Activated CD4-positive, alpha-beta T cell treated with anti-CD3 and anti-CD28 coated beads for 36 hours (primary cell): ENCODE measurements at regions not wholly inside any gene's neighbourhood (a gene's known extent, or its start where the extent isn't known, plus 50 kb on each side); places are given as distances from the start of the nearest gene placed in this dataset.

ENCODE experiments used
- ATAC-seq: fragments of 200-7000 bp; cut with Tn5 transposase; one replicate; pipeline ENCODE4 v1.10.0; 2021; ENCODE audit warnings: mild to moderate bottlenecking, moderate library complexity
- CTCF ChIA-PET: fragments of 350-600 bp; sonication (Branson Sonifier 250); formaldehyde crosslinking; loops from one replicate; lab custom pipeline; 2021; ENCODE audit warnings: antibody characterized with exemption; lab: Charles Lee
- POLR2A ChIA-PET: fragments of 350-600 bp; sonication (Branson Sonifier 250); formaldehyde crosslinking; loops from one replicate; lab custom pipeline; 2021; ENCODE audit warnings: antibody characterized with exemption, inconsistent platforms; lab: Charles Lee
- DNase-seq: peaks from one replicate; pipeline ENCODE4 v3.0.0-alpha.2; 2020
- H3K27ac Mint-ChIP-seq: one replicate; pipeline ENCODE4 v1.8.0; 2021; ENCODE audit warnings: mixed read lengths
- H3K27me3 Mint-ChIP-seq: one replicate; pipeline ENCODE4 v1.8.0; 2021; ENCODE audit warnings: mixed read lengths
- H3K36me3 Mint-ChIP-seq: one replicate; pipeline ENCODE4 v1.8.0; 2021; ENCODE audit warnings: low read depth, mixed read lengths
- H3K4me1 Mint-ChIP-seq: one replicate; pipeline ENCODE4 v1.8.0; 2021; ENCODE audit warnings: mixed read lengths
- H3K4me3 Mint-ChIP-seq: one replicate; pipeline ENCODE4 v1.8.0; 2021; ENCODE audit warnings: mild to moderate bottlenecking, moderate library complexity, mixed read lengths
- H3K9me3 Mint-ChIP-seq: one replicate; pipeline ENCODE4 v1.8.0; 2021; ENCODE audit warnings: low read depth, mixed read lengths
- intact Hi-C, 2 experiments: fragments of 100-400 bp; cut with DNase I in 1 of 2; cut with micrococcal nuclease in 1 of 2; formaldehyde crosslinking; loops; one replicate each; pipeline versions ENCODE4 v1.14.2 to v1.15.1; 2022 to 2024; cut with DNase I, micrococcal nuclease

- Mint-ChIP-seq H3K4me1 (no peaks in the 10 kb centered on the region), H3K4me3 (no peak overlapping the region), H3K27ac (no peak overlapping the region), H3K27me3 (peaks cover 2% of the 10 kb centered on the region), H3K36me3 (peaks cover 3% of the 10 kb centered on the region), H3K9me3 (peaks cover 3% of the 10 kb centered on the region)
- POLR2A ChIA-PET = no interaction called here
- ATAC-seq (no peak), DNase-seq (no peak)
- CTCF ChIA-PET = no interaction called here
- intact Hi-C loops = no loop called here
Measured at GRCh38 chr3:177307391-177307790, 110.1 kb upstream of the TBL1XR1 start.

DNA sequence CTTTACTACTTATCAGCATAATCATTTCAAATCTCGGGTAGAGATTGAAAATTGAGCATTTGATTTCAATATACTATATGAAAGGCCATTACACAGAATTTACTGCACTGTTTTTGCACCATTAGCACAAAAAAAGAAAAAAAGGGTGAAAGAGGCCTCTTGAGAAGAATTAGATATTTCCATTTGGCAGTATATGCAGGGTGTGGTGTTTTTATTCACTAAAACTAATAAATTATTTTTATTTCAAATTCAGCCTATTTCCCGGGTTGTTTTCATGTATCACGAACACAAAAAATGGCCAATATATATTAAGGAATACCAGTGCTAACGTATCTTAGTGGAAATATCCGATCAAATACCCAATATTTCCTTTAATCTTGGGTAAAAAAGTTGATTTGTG is 110.5 kb upstream of the TBL1XR1 start:
- peaks cover 5% of the 10 kb centered on the region for H3K36me3 Mint-ChIP-seq
- no peak overlapping the region for H3K27ac Mint-ChIP-seq
- ChIA-PET POLR2A (no interaction called here), CTCF (no interaction called here)
- peaks cover 2% of the 10 kb centered on the region for H3K4me1 Mint-ChIP-seq
- DNase-seq = no peak
- peaks cover 2% of the 10 kb centered on the region for H3K27me3 Mint-ChIP-seq
- no peak overlapping the region for H3K4me3 Mint-ChIP-seq
- peaks cover 5% of the 10 kb centered on the region for H3K9me3 Mint-ChIP-seq
- ATAC-seq = no peak
- intact Hi-C loops = no loop called here

DNA sequence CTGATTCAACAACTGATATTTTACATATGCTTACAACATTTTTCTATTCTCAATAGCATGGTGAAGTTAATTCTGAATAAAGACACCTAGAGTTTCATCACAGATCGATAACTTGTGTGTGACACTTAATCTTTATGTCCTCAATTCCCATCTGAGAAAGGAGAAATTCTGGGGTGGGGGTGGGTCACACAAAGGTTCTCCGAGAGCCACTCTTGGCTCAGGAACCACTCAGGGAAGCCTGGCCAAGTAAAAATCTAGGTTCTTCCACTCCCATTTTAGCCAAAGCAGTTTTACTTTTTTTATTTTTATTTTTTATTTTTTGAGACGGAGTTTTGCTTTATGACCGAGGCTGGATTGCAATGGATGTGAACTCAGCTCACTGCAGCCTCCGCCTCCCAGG is 111.0 kb upstream of the TBL1XR1 start:
- peaks cover 2% of the 10 kb centered on the region for H3K27me3 Mint-ChIP-seq
- peaks cover 2% of the 10 kb centered on the region for H3K4me1 Mint-ChIP-seq
- no peak overlapping the region for H3K4me3 Mint-ChIP-seq
- H3K36me3 Mint-ChIP-seq = peaks cover 5% of the 10 kb centered on the region
- intact Hi-C loops = no loop called here
- DNase-seq (no peak), ATAC-seq (no peak)
- H3K27ac Mint-ChIP-seq = no peak overlapping the region
- CTCF ChIA-PET = no interaction called here
- peaks cover 5% of the 10 kb centered on the region for H3K9me3 Mint-ChIP-seq
- POLR2A ChIA-PET = no interaction called here

GRCh38 chr3:177308911-177309310 is 111.6 kb upstream of the TBL1XR1 start:
- Mint-ChIP-seq H3K27me3 (peaks cover 2% of the 10 kb centered on the region), H3K27ac (no peak overlapping the region), H3K36me3 (peaks cover 5% of the 10 kb centered on the region), H3K9me3 (peaks cover 5% of the 10 kb centered on the region), H3K4me3 (no peak overlapping the region), H3K4me1 (peaks cover 2% of the 10 kb centered on the region)
- no peak for ATAC-seq
- CTCF ChIA-PET = no interaction called here
- no peak for DNase-seq
- intact Hi-C loops = no loop called here
- POLR2A ChIA-PET = no interaction called here

GRCh38 chr3:177312491-177312890 is 115.2 kb upstream of the TBL1XR1 start:
- POLR2A ChIA-PET = no interaction called here

GRCh38 chr3:177314897-177315296 is 117.6 kb upstream of the TBL1XR1 start:
- intact Hi-C loops = loop anchor here (1.0 to 5.0 kb wide), 3 partner anchors 45 to 472 kb away; no protein-coding TSS in a partner anchor
- ChIA-PET CTCF (interaction anchor here (1.8 kb wide), 1 partner anchor 46 kb away, joined by 4 read pairs; no protein-coding TSS in a partner anchor), POLR2A (no interaction called here)
- Mint-ChIP-seq H3K27ac (no peak overlapping the region), H3K4me1 (peaks cover 23% of the 10 kb centered on the region), H3K4me3 (no peak overlapping the region), H3K9me3 (peaks cover 12% of the 10 kb centered on the region), H3K36me3 (peaks cover 12% of the 10 kb centered on the region), H3K27me3 (peaks cover 3% of the 10 kb centered on the region)
- DNase-seq (no peak), ATAC-seq (peak; percentile 72)

More at GRCh38 chr3:177312491-177312890, 115.2 kb upstream of the TBL1XR1 start:
- CTCF ChIA-PET = interaction anchor here (1.3 kb wide), 1 partner anchor 21 kb away, joined by 3 read pairs; no protein-coding TSS in a partner anchor
- H3K9me3 Mint-ChIP-seq = peaks cover 6% of the 10 kb centered on the region
- DNase-seq (peak; percentile 29), ATAC-seq (no peak)
- H3K4me1 Mint-ChIP-seq = peaks cover 14% of the 10 kb centered on the region
- no peak overlapping the region for H3K27ac Mint-ChIP-seq
- H3K27me3 Mint-ChIP-seq = peaks cover 2% of the 10 kb centered on the region
- H3K4me3 Mint-ChIP-seq = no peak overlapping the region
- intact Hi-C loops = no loop called here
- H3K36me3 Mint-ChIP-seq = peaks cover 7% of the 10 kb centered on the region

- peaks cover 10% of the 10 kb centered on the region for H3K36me3 Mint-ChIP-seq
- peaks cover 3% of the 10 kb centered on the region for H3K27me3 Mint-ChIP-seq
- H3K4me3 Mint-ChIP-seq = no peak overlapping the region
- ChIA-PET POLR2A (interaction anchor here (1.6 kb wide), 1 partner anchor 29 kb away, joined by 4 read pairs; no protein-coding TSS in a partner anchor), CTCF (interaction anchor here (1.0 kb wide), 1 partner anchor 40 kb away, joined by 4 read pairs; no protein-coding TSS in a partner anchor)
- ATAC-seq (no peak), DNase-seq (no peak)
- intact Hi-C loops = loop anchor here (1.0 to 5.0 kb wide), 4 partner anchors 110 to 470 kb away; no protein-coding TSS in a partner anchor
- peaks cover 10% of the 10 kb centered on the region for H3K9me3 Mint-ChIP-seq
- peaks cover 41% of the 10 kb centered on the region for H3K4me1 Mint-ChIP-seq
- H3K27ac Mint-ChIP-seq = no peak overlapping the region
Measured at GRCh38 chr3:177317247-177317646, 120.0 kb upstream of the TBL1XR1 start.

DNA sequence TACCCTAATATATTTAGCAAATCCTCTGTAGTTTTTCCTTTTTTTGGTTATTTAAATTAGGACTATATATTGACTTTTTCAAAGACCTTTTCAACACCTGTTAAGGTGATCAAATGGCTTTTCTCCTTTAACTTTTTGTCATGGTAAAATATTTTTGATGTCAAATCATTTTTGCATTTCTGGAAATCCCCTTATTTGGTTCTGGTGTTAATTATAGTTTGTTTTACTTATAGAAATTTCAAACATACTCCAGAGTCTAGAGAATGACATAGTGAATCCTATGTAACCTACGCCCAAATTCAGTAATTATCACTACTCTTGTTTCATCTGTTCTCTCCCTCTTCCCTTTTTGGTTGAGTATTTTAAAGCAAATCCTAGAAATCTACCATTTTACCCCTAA is 121.3 kb upstream of the TBL1XR1 start:
- Mint-ChIP-seq H3K27ac (no peak overlapping the region), H3K4me3 (no peak overlapping the region), H3K4me1 (peaks cover 39% of the 10 kb centered on the region), H3K9me3 (peaks cover 7% of the 10 kb centered on the region), H3K36me3 (peaks cover 7% of the 10 kb centered on the region), H3K27me3 (peaks cover 3% of the 10 kb centered on the region)
- ATAC-seq (no peak), DNase-seq (no peak)
- ChIA-PET POLR2A (no interaction called here), CTCF (no interaction called here)
- intact Hi-C loops = loop anchor here (1.0 to 5.0 kb wide), 4 partner anchors 19 to 469 kb away; no protein-coding TSS in a partner anchor

DNA sequence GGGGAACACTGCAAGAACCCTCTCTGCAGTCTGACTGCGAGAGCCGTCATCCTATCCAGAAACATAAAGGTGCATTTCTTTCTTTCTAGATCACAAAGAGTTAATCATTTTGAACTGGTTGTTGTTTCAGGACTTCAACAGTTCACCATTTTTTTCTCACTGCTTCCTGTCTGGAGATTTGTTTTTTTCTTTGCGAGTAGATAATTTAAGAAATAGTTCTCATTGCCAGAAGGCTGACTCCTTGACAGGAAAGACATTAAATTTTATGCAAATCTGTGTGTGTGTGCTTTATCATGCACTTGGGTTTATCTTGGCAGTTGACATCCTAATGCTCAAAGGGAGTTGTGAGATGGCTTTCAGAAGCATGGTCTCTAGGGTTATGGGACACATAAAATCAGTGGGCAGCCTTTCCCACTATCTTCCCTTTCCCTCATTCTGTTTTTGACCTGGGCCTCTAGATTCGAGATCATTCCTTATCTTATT is 123.5 kb upstream of the TBL1XR1 start:
- peaks cover 31% of the 10 kb centered on the region for H3K4me1 Mint-ChIP-seq
- H3K27me3 Mint-ChIP-seq = peaks cover 3% of the 10 kb centered on the region
- peak; percentile 23 for DNase-seq
- peaks cover 7% of the 10 kb centered on the region for H3K9me3 Mint-ChIP-seq
- H3K4me3 Mint-ChIP-seq = no peak overlapping the region
- H3K36me3 Mint-ChIP-seq = peaks cover 7% of the 10 kb centered on the region
- ChIA-PET POLR2A (interaction anchor here (0.7 kb wide), 1 partner anchor 39 kb away, joined by 3 read pairs; no protein-coding TSS in a partner anchor), CTCF (no interaction called here)
- peak; percentile 78 for ATAC-seq
- peak overlapping the region; percentile 30 for H3K27ac Mint-ChIP-seq
- intact Hi-C loops = loop anchor here in 1 of 2 experiments (1.0 kb wide), 1 partner anchor 106 kb away; no protein-coding TSS in a partner anchor

- POLR2A ChIA-PET = no interaction called here
- H3K4me1 Mint-ChIP-seq = peaks cover 31% of the 10 kb centered on the region
- H3K36me3 Mint-ChIP-seq = peaks cover 7% of the 10 kb centered on the region
- intact Hi-C loops = no loop called here
- H3K27me3 Mint-ChIP-seq = peaks cover 5% of the 10 kb centered on the region
- peaks cover 7% of the 10 kb centered on the region for H3K9me3 Mint-ChIP-seq
- CTCF ChIA-PET = no interaction called here
- DNase-seq (no peak), ATAC-seq (no peak)
- no peak overlapping the region for H3K4me3 Mint-ChIP-seq
- H3K27ac Mint-ChIP-seq = no peak overlapping the region
Measured at GRCh38 chr3:177321819-177322218, 124.5 kb upstream of the TBL1XR1 start.

GRCh38 chr3:177322881-177323280 is 125.6 kb upstream of the TBL1XR1 start:
- POLR2A ChIA-PET = no interaction called here
- no peak for ATAC-seq
- peaks cover 2% of the 10 kb centered on the region for H3K36me3 Mint-ChIP-seq
- H3K4me3 Mint-ChIP-seq = no peak overlapping the region
- peaks cover 5% of the 10 kb centered on the region for H3K27me3 Mint-ChIP-seq
- H3K4me1 Mint-ChIP-seq = peaks cover 23% of the 10 kb centered on the region
- intact Hi-C loops = no loop called here
- CTCF ChIA-PET = no interaction called here
- H3K9me3 Mint-ChIP-seq = peaks cover 3% of the 10 kb centered on the region
- H3K27ac Mint-ChIP-seq = no peak overlapping the region
- no peak for DNase-seq

- Mint-ChIP-seq H3K4me1 (peaks cover 3% of the 10 kb centered on the region), H3K4me3 (no peak overlapping the region), H3K9me3 (no peaks in the 10 kb centered on the region), H3K27me3 (peaks cover 2% of the 10 kb centered on the region), H3K36me3 (no peaks in the 10 kb centered on the region), H3K27ac (no peak overlapping the region)
- DNase-seq (no peak), ATAC-seq (no peak)
- intact Hi-C loops = no loop called here
- ChIA-PET CTCF (no interaction called here), POLR2A (no interaction called here)
Measured at GRCh38 chr3:177329854-177330253, 132.6 kb upstream of the TBL1XR1 start.
